ENCODE measurements at regions not wholly inside any gene's neighbourhood (a gene's known extent, or its start where the extent isn't known, plus 50 kb on each side); places are given as distances from the start of the nearest gene placed in this dataset.
"Not testable (repeated sequence)": the region's sequence is repeated elsewhere in the genome, so short reads cannot be mapped to it uniquely, and the experiment has no call there.

GRCh38 chr7:113030489-113030888 lies 56.1 kb downstream of the GPR85 start:
- no peak for DNase-seq (ENCODE audit: low read depth in 2 of 2)

GRCh38 chr7:113026941-113027340 lies 59.7 kb downstream of the GPR85 start:
- DNase-seq (ENCODE audit: low read depth in 2 of 2), result no peak

- not testable (repeated sequence) for DNase-seq (ENCODE audit: low read depth in 2 of 2)
Observed at GRCh38 chr7:113017144-113017857, 69.3 kb downstream of the GPR85 start.

- DNase-seq (ENCODE audit: low read depth in 2 of 2), result no peak
Observed at GRCh38 chr7:113015034-113015645, 71.5 kb downstream of the GPR85 start.

GRCh38 chr7:113013761-113014449 lies 72.7 kb downstream of the GPR85 start:
- DNase-seq (ENCODE audit: low read depth in 2 of 2), result no peak

GRCh38 chr7:113012862-113013261 lies 73.8 kb downstream of the GPR85 start:
- not testable (repeated sequence) for DNase-seq (ENCODE audit: low read depth in 2 of 2)

GRCh38 chr7:113010377-113010776 lies 76.2 kb downstream of the GPR85 start:
- no peak for DNase-seq (ENCODE audit: low read depth in 2 of 2)

- DNase-seq (ENCODE audit: low read depth in 2 of 2), result no peak
Observed at GRCh38 chr7:113008755-113009154, 77.9 kb downstream of the GPR85 start.

GRCh38 chr7:113004726-113005454 lies 81.7 kb downstream of the GPR85 start:
- DNase-seq (ENCODE audit: low read depth in 2 of 2), result no peak

- no peak for DNase-seq (ENCODE audit: low read depth in 2 of 2)
Observed at GRCh38 chr7:113000316-113001020, 86.2 kb downstream of the GPR85 start.

GRCh38 chr7:112997831-112998230 lies 88.8 kb downstream of the GPR85 start:
- DNase-seq (ENCODE audit: low read depth in 2 of 2), result no peak

GRCh38 chr7:112996331-112996871 lies 90.2 kb downstream of the GPR85 start:
- no peak for DNase-seq (ENCODE audit: low read depth in 2 of 2)

GRCh38 chr7:112995059-112995824 lies 91.4 kb downstream of the GPR85 start:
- no peak for DNase-seq (ENCODE audit: low read depth in 2 of 2)

- no peak for DNase-seq (ENCODE audit: low read depth in 2 of 2)
Observed at GRCh38 chr7:112994656-112995055, 92.0 kb downstream of the GPR85 start.

GRCh38 chr7:112990624-112991023 lies 96.0 kb downstream of the GPR85 start:
- no peak for DNase-seq (ENCODE audit: low read depth in 2 of 2)

GRCh38 chr7:112989531-112989930 lies 97.1 kb downstream of the GPR85 start:
- no peak for DNase-seq (ENCODE audit: low read depth in 2 of 2)

GRCh38 chr7:112987171-112987570 lies 99.5 kb downstream of the GPR85 start:
- DNase-seq (ENCODE audit: low read depth in 2 of 2), result no peak

GRCh38 chr7:112986256-112987031 lies 100.2 kb downstream of the GPR85 start:
- DNase-seq (ENCODE audit: low read depth in 2 of 2), result no peak

- DNase-seq (ENCODE audit: low read depth in 2 of 2), result no peak
Observed at GRCh38 chr7:112985377-112985987, 101.1 kb downstream of the GPR85 start.
